HG02588 (cell line): ENCODE measurements at regions not wholly inside any gene's neighbourhood (a gene's known extent, or its start where the extent isn't known, plus 50 kb on each side); places are given as distances from the start of the nearest gene placed in this dataset.
A peak's percentile ranks its signal among the peaks of the same experiment; 100 is the strongest.

Source experiments
- ATAC-seq: cut with Tn5 transposase; IDR thresholded peaks from one replicate; pipeline ENCODE4 v1.9.1; 2021; ENCODE audit warnings: mild to moderate bottlenecking, moderate library complexity; ENCODE audit not compliant: unreplicated experiment

- no peak for ATAC-seq
Observed at GRCh38 chr10:61319386-61320256, 133.6 kb downstream of the TMEM26 start.

GRCh38 chr10:61318429-61318828 lies 134.8 kb downstream of the TMEM26 start:
- ATAC-seq, result no peak

GRCh38 chr10:61317706-61318105 lies 135.5 kb downstream of the TMEM26 start:
- no peak for ATAC-seq

GRCh38 chr10:61316676-61317265 lies 136.4 kb downstream of the TMEM26 start:
- ATAC-seq, result no peak

- no peak for ATAC-seq
Observed at GRCh38 chr10:61314273-61314672, 138.9 kb downstream of the TMEM26 start.

- no peak for ATAC-seq
Observed at GRCh38 chr10:61313460-61313859, 139.7 kb downstream of the TMEM26 start.

GRCh38 chr10:61304746-61305145 lies 148.4 kb downstream of the TMEM26 start:
- ATAC-seq, result no peak

- no peak for ATAC-seq
Observed at GRCh38 chr10:61302124-61302523, 151.1 kb downstream of the TMEM26 start.

- ATAC-seq, result no peak
Observed at GRCh38 chr10:61301575-61301974, 151.6 kb downstream of the TMEM26 start.

- ATAC-seq, result no peak
Observed at GRCh38 chr10:61299841-61300240, 153.3 kb downstream of the TMEM26 start.

GRCh38 chr10:61299156-61299555 lies 154.0 kb downstream of the TMEM26 start:
- no peak for ATAC-seq

GRCh38 chr10:61298194-61298593 lies 155.0 kb downstream of the TMEM26 start:
- ATAC-seq, result no peak

GRCh38 chr10:61296161-61296560 lies 157.0 kb downstream of the TMEM26 start:
- ATAC-seq, result no peak

GRCh38 chr10:61294131-61294530 lies 159.1 kb downstream of the TMEM26 start:
- ATAC-seq, result no peak

- no peak for ATAC-seq
Observed at GRCh38 chr10:61289813-61290212, 163.4 kb downstream of the TMEM26 start.

- peak; percentile 100 for ATAC-seq
Observed at GRCh38 chr10:61286686-61287085, 166.5 kb downstream of the TMEM26 start.

GRCh38 chr10:61285749-61286148 lies 167.4 kb downstream of the TMEM26 start:
- no peak for ATAC-seq

- ATAC-seq, result no peak
Observed at GRCh38 chr10:61284222-61284890, 168.8 kb downstream of the TMEM26 start.

GRCh38 chr10:61283481-61284221 lies 169.5 kb downstream of the TMEM26 start:
- no peak for ATAC-seq

- no peak for ATAC-seq
Observed at GRCh38 chr10:61283066-61283465, 170.1 kb downstream of the TMEM26 start.

- no peak for ATAC-seq
Observed at GRCh38 chr10:61280303-61280702, 172.9 kb downstream of the TMEM26 start.
